NCI-H2171 (cell line): ENCODE measurements at regions not wholly inside any gene's neighbourhood (a gene's known extent, or its start where the extent isn't known, plus 50 kb on each side); places are given as distances from the start of the nearest gene placed in this dataset.
"Not testable (repeated sequence)": the region's sequence is repeated elsewhere in the genome, so short reads cannot be mapped to it uniquely, and the experiment has no call there.

Experiments
- DNase-seq: peaks from one replicate; lab custom pipeline; 2025; lab: John Stamatoyannopoulos, UW

- DNase-seq: not testable (repeated sequence)
Measured at GRCh38 chr9:95391271-95391670, 73.8 kb upstream of the FANCC start.

DNA sequence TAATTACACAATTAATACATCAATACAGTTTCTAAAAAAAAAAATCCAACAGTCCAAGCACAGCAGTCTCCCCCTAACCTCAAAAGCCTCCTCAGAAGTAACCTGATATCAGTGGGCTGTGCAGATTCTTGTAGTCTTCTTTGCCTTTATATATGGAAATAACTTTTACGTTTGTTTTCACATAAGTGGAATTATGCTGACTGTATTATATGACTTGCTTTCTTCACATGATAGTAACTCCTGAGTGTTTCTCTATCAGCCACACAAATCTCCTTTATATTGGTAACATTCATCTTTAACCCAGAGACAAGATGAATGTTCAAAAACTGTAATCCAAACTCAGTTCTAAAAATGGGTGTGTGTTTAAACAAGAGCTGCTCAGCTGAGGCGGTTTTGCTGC, 71.9 kb upstream of the FANCC start:
- no peak for DNase-seq

- no peak for DNase-seq
Measured at GRCh38 chr9:95386843-95387242, 69.3 kb upstream of the FANCC start.

DNA sequence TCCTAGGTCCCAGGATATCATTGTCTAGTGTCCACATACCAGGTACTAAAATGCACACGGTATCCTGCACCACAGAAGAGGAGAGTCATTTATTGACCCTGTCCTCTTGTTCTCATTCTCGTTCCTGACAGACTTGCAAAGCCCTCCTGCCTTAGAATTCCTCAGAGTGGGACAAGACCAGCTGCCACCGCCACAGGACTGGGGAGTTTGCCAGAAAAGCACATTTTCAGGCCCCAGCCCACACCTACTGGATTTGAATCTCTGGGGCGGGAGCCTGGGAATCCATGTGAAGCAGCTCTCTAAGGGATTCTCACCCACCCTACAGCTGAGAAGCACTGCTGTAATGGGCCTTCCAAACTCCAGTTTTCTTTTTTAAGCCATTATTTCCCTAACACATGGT, 68.0 kb upstream of the FANCC start:
- no peak for DNase-seq

DNA sequence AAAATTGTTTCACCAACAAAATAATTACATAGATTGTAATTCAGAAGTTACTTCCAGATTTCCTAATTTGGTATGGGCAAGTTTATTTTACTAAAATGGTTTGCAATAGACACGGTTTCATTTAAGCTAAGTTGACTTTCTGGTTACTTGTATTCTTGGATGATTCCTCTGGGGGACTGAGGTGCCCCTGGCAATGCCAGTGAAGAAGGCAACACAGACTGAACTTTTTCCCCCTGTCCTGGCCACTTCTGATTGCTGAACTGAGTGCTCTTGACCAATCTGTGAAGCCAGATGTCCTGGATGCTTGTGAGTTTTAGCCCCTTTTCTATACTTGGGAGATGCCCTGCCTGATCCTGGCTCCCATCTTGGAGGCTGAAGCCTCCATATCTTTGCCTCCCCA, 66.3 kb upstream of the FANCC start:
- no peak for DNase-seq

- no peak for DNase-seq
Measured at GRCh38 chr9:95383185-95383676, 65.7 kb upstream of the FANCC start.

- DNase-seq: no peak
Measured at GRCh38 chr9:95382433-95382832, 64.9 kb upstream of the FANCC start.

DNA sequence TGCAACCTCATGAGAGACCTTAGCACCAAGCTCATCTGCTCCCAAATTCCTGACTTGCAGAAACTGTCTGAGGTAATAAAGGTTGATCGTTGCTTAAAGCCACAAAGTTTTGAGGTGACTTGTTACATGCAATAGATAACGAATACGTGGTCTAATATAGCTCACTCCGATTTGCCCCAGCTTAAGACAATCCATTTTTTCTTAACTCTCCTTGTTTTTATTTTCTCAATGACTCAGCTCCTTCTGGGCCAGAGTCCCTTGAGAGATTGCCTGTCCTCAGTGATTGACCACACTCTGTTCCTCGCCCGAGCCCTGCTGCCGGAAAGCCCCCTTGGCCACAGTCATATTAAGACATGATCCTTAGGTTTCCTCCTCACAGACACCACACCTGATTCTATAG, 63.7 kb upstream of the FANCC start:
- DNase-seq: no peak

DNA sequence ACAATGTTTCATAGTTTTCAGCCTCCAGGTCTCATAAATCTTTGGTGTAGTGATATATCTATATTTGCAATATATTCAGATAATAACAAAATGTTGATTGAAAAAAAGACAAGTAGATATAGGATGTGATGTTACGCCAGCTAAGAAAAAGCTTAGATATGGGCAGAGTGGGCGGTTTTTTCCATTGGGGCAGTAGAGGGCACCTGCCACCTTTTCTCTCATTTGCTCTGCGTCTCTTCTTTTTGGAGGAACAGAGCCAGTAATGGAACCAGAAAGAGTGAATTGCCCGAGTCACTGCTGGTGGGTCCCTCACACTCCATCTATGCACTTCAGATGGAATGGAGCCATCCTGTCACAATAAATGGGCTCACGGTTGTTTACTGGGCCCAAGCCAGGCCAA, 62.1 kb upstream of the FANCC start:
- DNase-seq: no peak

- DNase-seq: no peak
Measured at GRCh38 chr9:95373782-95374487, 56.4 kb upstream of the FANCC start.

DNA sequence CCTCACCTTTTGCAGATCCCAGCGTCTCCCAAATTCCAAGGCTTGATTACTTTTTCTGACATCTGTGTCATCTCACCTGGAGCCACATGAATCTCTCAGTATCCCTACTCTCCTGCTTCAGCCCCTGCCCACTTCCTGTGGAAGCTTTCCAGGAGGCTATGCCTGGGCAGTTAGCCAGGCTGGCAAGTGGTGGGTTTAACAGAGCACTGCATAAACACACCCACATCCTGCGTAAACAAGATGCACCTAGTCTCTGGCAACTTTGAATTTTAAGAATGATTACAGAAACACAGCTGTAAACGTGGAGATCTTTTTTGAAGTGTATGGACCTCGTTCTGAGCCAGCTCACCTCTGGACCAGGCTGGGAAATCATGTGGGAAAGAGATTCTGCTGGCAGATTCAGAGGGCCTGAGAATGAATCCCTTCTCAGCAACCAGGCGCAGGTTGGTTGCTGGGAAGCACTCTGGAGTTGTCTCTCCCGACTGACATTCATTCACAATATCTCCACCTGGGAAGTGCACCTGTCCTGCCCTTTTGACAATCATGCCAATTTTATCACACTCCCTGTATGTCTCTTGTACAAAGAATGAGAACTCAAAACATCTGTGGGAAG, 55.7 kb upstream of the FANCC start:
- DNase-seq: peak; percentile 10

DNA sequence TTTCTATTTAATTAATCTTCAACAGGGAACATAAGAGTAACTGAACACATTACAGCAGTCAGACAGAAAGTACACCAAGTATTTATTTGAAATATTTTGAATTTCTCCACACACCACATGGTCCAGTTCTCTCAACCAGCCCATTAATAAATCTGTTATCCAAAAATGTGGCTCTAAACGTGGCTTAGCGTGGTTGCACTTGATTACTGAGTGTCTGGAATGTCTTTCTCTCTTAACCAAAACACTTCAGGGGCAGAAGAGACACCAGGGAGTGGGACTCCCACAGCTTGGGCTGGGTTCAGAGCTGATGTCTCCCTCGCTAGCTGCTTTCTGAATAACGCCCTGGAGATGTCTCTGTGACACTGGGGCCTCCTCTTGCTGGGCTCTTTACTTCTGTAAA, 52.6 kb upstream of the FANCC start:
- no peak for DNase-seq

- DNase-seq: no peak
Measured at GRCh38 chr9:95368377-95369160, 51.1 kb upstream of the FANCC start.
